Kidney epithelial cell (primary cell): ENCODE measurements at regions not wholly inside any gene's neighbourhood (a gene's known extent, or its start where the extent isn't known, plus 50 kb on each side); places are given as distances from the start of the nearest gene placed in this dataset.

ENCODE experiments used
- DNase-seq: peaks from one replicate; pipeline ENCODE4 v3.0.0-alpha.2; 2010; ENCODE audit warnings: low read depth
- H3K27me3 ChIP-seq: 2 replicates; pipeline ENCODE4 v1.6.0; 2011; ENCODE audit warnings: low read length; ENCODE audit not compliant: control insufficient read depth, insufficient read depth
- H3K36me3 ChIP-seq: 2 replicates; pipeline ENCODE4 v1.5.1; 2011; ENCODE audit warnings: low read length; ENCODE audit not compliant: control insufficient read depth, insufficient read depth
- H3K4me3 ChIP-seq: 2 replicates; pipeline ENCODE4 v1.5.1; 2011; ENCODE audit warnings: low read depth, mild to moderate bottlenecking, control low read depth, low read length
- TF ChIP-seq, protein P1 (sequence below): IDR thresholded peaks from 2 replicates; pipeline ENCODE4 v1.5.1; 2011; ENCODE audit warnings: mild to moderate bottlenecking, moderate library complexity, low read length, control low read depth, inconsistent platforms; ENCODE audit not compliant: insufficient read depth, poor library complexity, severe bottlenecking

DNA sequence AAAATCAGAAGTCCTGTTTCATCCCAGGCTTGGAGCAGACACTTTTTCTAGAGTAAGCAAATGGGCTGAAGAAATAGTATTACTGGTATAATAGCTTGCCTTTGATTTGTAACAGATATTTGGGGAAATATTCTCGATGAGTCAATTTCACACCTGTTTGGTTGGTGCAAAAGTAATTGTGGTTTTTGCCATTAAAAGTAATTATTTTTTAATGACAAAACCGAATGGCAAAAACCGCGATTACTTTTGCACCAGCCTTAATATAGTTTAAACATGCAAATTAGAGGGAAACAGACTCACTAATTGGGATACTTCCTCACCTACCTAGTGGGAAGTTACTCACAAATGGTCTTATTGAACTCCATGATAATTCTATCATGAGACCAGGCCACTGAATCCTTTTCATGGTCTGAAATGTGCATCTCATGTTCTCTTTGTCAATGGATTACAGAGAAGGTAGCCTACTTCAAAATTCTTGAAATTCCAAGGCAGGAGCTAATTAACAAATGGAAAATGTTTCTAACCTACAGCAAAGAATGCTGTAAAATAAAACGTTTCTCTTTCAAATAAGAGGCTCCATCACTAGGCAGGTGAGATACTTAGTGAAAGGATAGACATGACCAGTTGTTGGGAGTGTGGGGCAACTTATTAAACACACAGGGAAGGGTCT is 391.3 kb downstream of the EMP1 start:
- H3K27me3 ChIP-seq, result no peaks in the 10 kb centered on the region
- no peaks in the 10 kb centered on the region for H3K36me3 ChIP-seq
- TF ChIP-seq, protein P1, sequence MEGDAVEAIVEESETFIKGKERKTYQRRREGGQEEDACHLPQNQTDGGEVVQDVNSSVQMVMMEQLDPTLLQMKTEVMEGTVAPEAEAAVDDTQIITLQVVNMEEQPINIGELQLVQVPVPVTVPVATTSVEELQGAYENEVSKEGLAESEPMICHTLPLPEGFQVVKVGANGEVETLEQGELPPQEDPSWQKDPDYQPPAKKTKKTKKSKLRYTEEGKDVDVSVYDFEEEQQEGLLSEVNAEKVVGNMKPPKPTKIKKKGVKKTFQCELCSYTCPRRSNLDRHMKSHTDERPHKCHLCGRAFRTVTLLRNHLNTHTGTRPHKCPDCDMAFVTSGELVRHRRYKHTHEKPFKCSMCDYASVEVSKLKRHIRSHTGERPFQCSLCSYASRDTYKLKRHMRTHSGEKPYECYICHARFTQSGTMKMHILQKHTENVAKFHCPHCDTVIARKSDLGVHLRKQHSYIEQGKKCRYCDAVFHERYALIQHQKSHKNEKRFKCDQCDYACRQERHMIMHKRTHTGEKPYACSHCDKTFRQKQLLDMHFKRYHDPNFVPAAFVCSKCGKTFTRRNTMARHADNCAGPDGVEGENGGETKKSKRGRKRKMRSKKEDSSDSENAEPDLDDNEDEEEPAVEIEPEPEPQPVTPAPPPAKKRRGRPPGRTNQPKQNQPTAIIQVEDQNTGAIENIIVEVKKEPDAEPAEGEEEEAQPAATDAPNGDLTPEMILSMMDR, result no peak
- no peak overlapping the region for H3K4me3 ChIP-seq
- DNase-seq, result no peak

DNA sequence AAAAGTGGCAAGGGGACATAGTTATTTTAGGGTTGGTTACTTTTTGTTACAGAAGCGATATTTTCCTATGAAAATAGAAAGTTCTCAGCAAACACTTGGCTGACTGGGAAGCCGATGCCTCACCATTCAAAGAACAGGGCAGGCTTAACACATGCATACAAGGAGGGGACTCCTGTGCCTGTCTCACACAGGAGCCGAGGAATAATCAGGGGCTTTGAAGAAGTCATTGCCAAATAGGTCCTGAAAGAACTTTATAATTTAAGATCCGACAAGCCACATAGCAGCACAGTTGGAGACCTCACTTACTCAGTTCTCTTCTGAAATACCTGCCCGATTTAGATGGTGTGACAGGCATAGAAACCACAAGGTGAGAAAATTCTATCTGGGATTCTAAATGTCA is 389.8 kb downstream of the EMP1 start:
- H3K36me3 ChIP-seq, result no peaks in the 10 kb centered on the region
- TF ChIP-seq, protein P1, result no peak
- no peaks in the 10 kb centered on the region for H3K27me3 ChIP-seq
- no peak overlapping the region for H3K4me3 ChIP-seq
- DNase-seq, result no peak

DNA sequence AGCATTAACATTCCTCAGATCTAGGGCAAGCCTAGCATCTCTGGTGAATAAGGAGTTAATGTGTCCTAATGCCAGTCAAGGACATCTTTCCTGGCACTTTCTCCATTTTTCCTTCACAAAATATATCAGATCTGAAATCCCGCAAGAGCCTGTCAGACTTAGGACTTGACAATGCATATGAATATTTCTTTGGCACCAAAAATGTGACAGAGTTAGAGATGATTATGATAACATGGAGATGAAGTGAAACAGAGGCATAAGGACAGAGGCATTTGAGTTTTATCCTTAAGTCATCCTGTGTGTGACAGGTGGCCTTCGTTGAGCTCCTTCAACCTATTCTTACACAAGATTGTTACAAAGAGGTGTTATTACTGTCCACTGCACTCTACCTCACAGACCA is 388.0 kb downstream of the EMP1 start:
- TF ChIP-seq, protein P1, result no peak

DNA sequence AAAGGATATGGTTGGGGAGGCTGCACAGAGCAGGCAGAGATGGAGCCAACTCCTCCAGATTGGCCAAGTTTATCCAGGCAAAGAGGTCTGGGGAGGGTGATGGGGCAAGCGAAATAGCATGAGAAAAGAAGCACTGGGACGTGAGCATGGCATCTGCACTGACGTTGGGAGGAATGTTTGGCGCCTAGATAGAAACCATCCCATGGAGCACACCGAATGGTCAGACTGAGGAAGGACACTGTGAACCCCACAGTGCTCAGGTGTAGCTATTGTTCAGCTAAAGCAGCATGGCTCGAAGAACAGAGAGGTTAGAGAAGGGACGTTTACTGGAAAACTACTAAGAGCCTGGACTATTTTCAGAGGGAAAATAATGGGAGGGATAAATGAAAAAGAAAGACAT is 387.1 kb downstream of the EMP1 start:
- Histone ChIP-seq H3K36me3 (no peaks in the 10 kb centered on the region), H3K4me3 (no peak overlapping the region), H3K27me3 (no peaks in the 10 kb centered on the region)
- TF ChIP-seq, protein P1, result no peak
- DNase-seq, result no peak

More for the DNA sequence above, 388.0 kb downstream of the EMP1 start:
- Histone ChIP-seq H3K36me3 (no peaks in the 10 kb centered on the region), H3K4me3 (no peak overlapping the region), H3K27me3 (no peaks in the 10 kb centered on the region)
- DNase-seq, result no peak

DNA sequence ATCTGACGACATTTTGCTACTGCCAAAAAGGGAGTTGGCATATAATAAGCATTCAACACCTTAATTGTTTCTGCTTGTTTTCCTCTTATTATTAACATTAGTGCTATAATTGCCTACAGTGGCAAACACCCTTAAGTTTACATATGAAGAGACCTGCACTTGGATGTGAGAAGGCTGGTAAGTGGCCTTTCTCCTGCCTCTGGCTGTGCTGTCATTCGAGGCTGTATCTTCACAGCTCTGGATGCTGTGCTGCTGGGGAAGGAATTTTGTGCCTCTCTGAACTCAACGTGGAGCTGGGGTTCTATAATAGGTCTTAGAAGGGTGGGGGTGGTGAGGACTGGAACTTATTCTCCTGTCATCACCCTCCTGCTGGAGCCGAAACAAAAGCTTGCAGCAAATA is 385.9 kb downstream of the EMP1 start:
- H3K27me3 ChIP-seq, result no peaks in the 10 kb centered on the region
- TF ChIP-seq, protein P1, result no peak
- H3K36me3 ChIP-seq, result no peaks in the 10 kb centered on the region
- no peak for DNase-seq
- no peak overlapping the region for H3K4me3 ChIP-seq

DNA sequence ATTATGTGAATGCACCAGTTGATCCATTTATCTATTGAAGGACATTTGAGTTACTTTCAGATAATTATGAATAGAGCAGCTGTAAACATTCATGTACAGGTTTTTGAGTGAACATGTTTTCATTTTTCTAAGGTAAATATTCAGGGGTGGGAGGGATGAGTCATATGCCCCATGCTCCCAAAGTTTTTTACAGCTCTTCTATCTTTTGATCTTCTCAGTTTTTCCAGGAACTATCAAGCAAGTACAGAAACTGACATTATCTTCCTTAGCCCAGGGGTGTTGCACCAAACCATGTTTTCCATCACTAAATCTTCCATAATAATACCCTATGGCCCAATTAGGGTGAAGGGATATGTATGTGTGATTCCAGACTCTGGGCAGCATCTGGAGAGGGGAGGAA is 384.5 kb downstream of the EMP1 start:
- Histone ChIP-seq H3K4me3 (no peak overlapping the region), H3K36me3 (no peaks in the 10 kb centered on the region), H3K27me3 (no peaks in the 10 kb centered on the region)
- DNase-seq, result no peak
- TF ChIP-seq, protein P1, result no peak
